GM18867 (cell line): ENCODE measurements at regions not wholly inside any gene's neighbourhood (a gene's known extent, or its start where the extent isn't known, plus 50 kb on each side); places are given as distances from the start of the nearest gene placed in this dataset.
"Not testable (repeated sequence)": the region's sequence is repeated elsewhere in the genome, so short reads cannot be mapped to it uniquely, and the experiment has no call there.

Experiments used
- ATAC-seq: cut with Tn5 transposase; IDR thresholded peaks from one replicate; pipeline ENCODE4 v1.9.1; 2021; ENCODE audit warnings: mild to moderate bottlenecking, moderate library complexity; ENCODE audit not compliant: unreplicated experiment

- no peak for ATAC-seq
These were observed 247.1 kb upstream of the FZD8 start for GRCh38 chr10:35889226-35889625.

- ATAC-seq, result no peak
These were observed 246.3 kb upstream of the FZD8 start for GRCh38 chr10:35888400-35888799.

GRCh38 chr10:35887685-35888084 lies 245.6 kb upstream of the FZD8 start:
- ATAC-seq, result no peak

DNA sequence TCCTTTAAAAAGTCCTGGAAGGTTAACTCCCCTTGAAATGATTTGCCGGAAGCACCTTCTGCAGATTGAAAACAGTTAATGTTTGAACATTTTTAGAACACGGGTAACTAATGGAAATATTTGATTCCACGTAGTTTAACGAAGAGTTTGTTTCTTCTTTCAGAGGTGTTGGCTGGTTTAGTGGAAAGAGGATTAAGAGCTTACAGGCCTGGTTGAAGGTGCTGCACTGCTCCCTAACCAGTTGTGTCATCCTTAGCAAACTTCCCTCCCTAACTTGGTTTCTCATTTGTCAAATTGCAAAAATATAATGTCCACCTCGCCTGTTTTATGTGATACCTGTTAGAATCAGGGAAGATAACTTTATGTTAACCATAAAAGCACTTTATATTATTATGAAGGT lies 243.0 kb upstream of the FZD8 start:
- no peak for ATAC-seq

- no peak for ATAC-seq
These were observed 242.6 kb upstream of the FZD8 start for GRCh38 chr10:35884657-35885071.

GRCh38 chr10:35882422-35883150 lies 240.5 kb upstream of the FZD8 start:
- no peak for ATAC-seq

- ATAC-seq, result no peak
These were observed 239.2 kb upstream of the FZD8 start for GRCh38 chr10:35881320-35881719.

GRCh38 chr10:35876248-35876647 lies 234.2 kb upstream of the FZD8 start:
- no peak for ATAC-seq

- no peak for ATAC-seq
These were observed 233.1 kb upstream of the FZD8 start for GRCh38 chr10:35875016-35875676.

- ATAC-seq, result no peak
These were observed 232.4 kb upstream of the FZD8 start for GRCh38 chr10:35874311-35875015.

DNA sequence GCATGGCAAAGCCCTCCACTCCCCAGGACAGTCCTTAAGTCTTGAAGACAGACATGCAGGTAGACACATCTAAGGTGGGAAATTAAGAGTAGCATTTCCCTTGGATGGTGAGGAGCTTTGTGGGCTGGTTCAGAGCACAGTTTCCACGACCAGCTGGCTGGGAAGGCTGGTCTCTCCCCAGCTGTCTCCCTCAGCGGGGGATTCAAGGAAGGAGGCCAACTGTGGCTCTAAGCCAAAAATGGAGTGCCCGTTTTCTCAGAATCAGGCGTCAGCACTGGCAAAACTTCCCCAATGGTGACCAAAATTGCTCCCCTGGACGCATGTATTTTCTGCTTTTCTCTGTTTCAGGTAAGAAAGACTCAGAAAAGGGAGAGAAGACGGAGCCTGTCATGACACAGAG lies 230.6 kb upstream of the FZD8 start:
- ATAC-seq, result no peak

DNA sequence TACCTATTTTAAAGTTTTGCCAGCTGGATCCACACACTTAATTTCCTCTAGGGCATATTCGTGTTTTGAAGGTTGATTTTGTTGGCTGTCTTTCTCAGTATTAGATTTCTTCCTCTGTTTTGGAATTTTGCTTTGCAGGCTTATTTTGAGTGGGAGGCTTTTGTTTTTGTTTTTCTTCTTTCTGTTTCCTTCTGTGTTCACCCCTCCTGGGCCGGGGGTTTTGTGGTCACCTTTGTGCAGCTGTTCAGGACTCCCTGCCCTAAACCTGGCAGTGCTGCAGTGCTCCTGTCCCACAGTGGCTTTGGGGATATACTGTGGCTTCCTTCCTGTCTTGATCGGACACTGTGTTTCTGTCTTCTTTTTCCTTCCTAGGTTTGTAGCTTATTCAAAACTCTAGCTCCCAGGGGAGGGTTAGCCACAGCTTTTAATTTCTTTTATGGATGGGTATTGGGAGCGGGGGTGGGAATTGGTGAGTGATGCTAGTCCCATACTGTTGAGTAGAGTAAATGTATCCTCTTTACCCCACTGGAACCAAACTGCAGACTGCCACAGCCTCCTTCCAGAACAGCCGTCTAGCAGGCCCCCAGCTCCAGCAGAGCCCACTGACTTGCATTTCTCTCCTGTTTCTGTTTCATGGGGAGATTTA lies 228.7 kb upstream of the FZD8 start:
- ATAC-seq, result no peak

- ATAC-seq, result not testable (repeated sequence)
These were observed 216.7 kb upstream of the FZD8 start for GRCh38 chr10:35858676-35859283.

DNA sequence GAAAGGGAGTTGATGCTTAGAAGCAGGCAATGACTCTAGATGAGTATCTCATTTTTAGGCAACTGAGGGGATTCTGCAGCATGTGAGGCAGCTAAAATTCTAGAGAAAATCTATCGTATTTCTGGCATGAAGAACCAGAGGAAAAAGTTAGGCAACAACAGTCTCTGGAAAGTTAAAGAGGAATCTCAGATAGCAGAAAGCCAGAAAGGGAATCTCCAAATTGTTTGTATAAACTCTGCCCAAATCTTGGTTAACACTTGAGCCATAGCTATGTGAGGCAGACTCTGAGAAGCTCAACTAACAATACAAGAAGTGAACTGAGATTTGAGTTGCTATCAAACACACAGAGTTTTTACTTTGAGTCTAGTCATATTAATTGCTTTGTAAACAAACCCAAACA lies 215.8 kb upstream of the FZD8 start:
- ATAC-seq, result no peak

- ATAC-seq, result no peak
These were observed 213.3 kb upstream of the FZD8 start for GRCh38 chr10:35855155-35855947.

DNA sequence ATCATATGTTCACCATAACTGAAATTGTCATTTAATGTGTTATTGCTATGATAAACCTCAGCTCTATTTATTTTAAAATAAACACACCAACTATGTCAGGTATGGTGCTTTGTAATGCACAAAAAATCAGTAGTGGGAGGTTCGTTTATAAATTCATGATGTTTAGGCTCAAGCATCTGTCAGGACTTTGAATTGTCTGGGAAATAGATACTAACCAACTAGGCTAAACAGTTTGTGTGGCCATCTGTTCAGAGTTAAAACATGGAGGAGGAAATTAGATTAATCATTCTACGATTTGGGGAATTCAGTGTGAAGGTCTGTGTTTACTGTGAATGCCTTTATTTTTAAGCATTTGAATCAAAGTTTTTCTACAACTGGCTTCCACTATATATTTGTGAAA lies 212.6 kb upstream of the FZD8 start:
- no peak for ATAC-seq

DNA sequence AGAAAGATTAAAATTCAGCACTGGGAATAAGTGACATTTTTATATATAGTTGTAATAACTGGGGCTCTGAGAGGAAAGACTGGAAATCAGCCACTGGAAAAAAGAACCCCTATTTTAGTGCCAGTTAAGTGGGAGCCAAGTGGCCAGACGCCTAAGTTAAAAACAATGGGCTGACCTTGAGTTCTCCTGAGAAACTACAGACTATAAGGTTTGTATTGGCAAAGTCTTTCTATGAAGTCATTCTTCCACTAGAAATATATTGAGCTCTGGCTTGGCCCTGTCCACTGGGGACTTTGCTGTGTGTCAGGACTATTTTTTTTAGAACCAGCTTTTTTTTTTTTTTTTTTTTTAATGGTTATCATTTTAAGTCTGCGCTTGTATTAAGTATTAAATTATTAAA lies 210.6 kb upstream of the FZD8 start:
- ATAC-seq, result no peak

- no peak for ATAC-seq
These were observed 206.3 kb upstream of the FZD8 start for GRCh38 chr10:35848412-35848811.

DNA sequence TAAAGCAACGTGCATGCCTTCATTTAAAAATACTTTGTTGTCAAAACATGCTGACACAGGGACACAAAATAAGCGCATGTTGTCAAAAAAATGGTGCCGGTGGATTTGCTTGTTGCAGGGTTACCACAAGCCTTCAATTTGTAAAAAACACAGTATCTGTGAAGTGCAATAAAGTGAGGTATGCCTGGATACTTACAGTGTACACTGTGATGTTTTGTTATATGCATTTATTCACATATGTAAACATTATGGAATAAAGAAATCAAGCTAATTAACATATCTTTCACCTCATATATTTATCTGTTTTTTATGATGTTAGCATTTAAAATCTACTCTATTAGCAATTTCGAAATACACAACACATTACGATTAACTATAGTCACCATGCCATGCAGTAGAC lies 202.6 kb upstream of the FZD8 start:
- no peak for ATAC-seq

DNA sequence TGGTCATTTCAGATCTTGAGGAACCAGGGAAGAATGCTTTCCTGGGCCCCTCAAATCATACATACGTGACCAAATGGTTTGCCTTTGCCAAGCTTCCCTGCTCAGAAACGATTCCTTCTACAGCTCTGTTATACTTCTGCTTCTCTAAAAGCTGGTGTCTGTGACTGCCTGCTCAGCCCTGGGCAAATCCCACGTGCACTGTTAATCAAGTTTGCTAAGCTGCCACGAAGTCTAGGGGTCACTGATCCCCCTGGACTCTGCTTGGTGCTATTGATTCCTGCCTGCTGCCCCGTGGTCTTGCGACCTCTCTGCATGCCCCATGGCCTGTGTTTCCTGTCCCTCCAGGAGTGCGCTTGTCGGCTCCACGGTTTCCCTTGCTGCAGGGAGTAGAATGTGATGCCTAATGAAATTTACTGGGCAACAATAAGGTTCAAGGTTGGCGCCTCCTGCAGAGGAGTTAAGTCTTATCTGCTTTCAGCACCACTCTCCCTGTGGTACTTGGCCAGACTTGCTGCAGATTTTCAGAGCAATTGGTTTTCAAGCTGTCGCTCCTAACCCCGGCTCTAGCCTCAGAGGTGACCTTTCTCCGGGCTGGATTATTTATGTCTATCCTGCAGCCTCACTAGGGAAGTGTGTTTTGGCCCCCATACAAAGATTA lies 201.6 kb upstream of the FZD8 start:
- ATAC-seq, result no peak
